SJSA1 (cell line): ENCODE measurements at regions not wholly inside any gene's neighbourhood (a gene's known extent, or its start where the extent isn't known, plus 50 kb on each side); places are given as distances from the start of the nearest gene placed in this dataset.

ENCODE experiments used
- DNase-seq, 2 experiments: peaks; one replicate each; pipeline ENCODE4 v3.0.0-alpha.2; 2015 to 2020; ENCODE audit warnings: low spot score in 2 of 2, low read depth in 1 of 2
- H3K27ac ChIP-seq: fragments of 250-450 bp; sonication (Bioruptor Pico); 2 replicates; pipeline ENCODE4 v1.5.1; 2020; ENCODE audit warnings: mild to moderate bottlenecking, moderate library complexity
- H3K27me3 ChIP-seq: fragments of 250-450 bp; sonication (Bioruptor Pico); replicated peaks from 2 replicates; pipeline ENCODE4 v1.5.1; 2020; ENCODE audit warnings: mild to moderate bottlenecking, moderate library complexity
- H3K36me3 ChIP-seq: fragments of 250-450 bp; sonication (Bioruptor Pico); 2 replicates; pipeline ENCODE4 v1.5.1; 2020; ENCODE audit warnings: mild to moderate bottlenecking
- H3K4me1 ChIP-seq: fragments of 250-450 bp; sonication (Bioruptor Pico); replicated peaks from 2 replicates; pipeline ENCODE4 v1.6.1; 2021; ENCODE audit warnings: mild to moderate bottlenecking
- H3K4me3 ChIP-seq: fragments of 250-450 bp; sonication (Bioruptor Pico); 2 replicates; pipeline ENCODE4 v1.5.1; 2020; ENCODE audit warnings: mild to moderate bottlenecking
- H3K9me3 ChIP-seq: fragments of 250-450 bp; sonication (Bioruptor Pico); replicated peaks from 2 replicates; pipeline ENCODE4 v1.5.1; 2020; ENCODE audit warnings: mild to moderate bottlenecking

GRCh38 chr12:67792185-67792584 lies 143.6 kb downstream of the DYRK2 start:
- H3K9me3 ChIP-seq = no peaks in the 10 kb centered on the region
- H3K4me1 ChIP-seq = no peaks in the 10 kb centered on the region
- no peak for DNase-seq
- H3K27ac ChIP-seq = no peak overlapping the region
- H3K4me3 ChIP-seq = no peak overlapping the region
- no peaks in the 10 kb centered on the region for H3K27me3 ChIP-seq
- H3K36me3 ChIP-seq = no peaks in the 10 kb centered on the region

DNA sequence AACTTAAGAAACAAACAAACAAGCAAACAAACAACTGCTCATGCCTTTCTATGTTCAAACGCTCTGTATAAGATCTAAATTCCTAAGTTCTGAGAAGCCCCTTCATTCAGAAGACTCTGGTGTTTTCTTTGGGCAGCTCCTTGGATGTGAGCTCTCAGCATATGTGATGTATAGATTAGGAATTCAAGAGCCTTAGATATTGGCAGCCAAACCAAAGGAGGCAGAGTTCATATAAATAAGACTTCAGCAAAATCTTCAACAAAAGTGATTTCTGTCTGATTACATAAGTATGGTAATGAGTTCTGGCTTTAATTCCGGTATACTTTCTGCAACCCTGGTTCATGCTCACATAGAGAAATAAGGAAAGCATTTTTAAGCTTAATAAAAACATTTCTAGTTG lies 145.6 kb downstream of the DYRK2 start:
- H3K9me3 ChIP-seq = no peaks in the 10 kb centered on the region
- H3K27me3 ChIP-seq = no peaks in the 10 kb centered on the region
- no peak for DNase-seq
- no peaks in the 10 kb centered on the region for H3K36me3 ChIP-seq
- H3K4me1 ChIP-seq = 0 out of 2 replicates have a peak, but pooled peaks cover under 1% of the 10 kb centered on the region
- H3K4me3 ChIP-seq = no peak overlapping the region
- no peak overlapping the region for H3K27ac ChIP-seq

DNA sequence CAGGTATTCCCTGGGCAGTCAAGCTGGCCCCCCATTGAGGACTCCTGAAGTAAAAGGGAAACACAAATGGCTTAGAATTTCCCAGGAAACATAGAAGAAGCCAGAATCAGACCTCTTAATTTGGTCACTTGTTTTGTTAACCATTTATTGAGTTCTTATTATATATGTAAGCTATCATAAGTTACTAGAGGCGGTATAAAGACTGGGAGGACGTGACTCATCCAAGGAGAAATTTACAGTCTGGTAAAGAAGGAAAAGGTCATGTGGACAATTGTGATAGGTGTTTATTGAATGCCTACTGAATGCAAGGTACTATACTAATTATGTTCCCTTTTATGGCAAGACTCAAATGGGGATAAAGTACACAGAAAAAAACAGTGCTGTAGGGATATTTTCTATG lies 146.7 kb downstream of the DYRK2 start:
- Histone ChIP-seq H3K27ac (no peak overlapping the region), H3K36me3 (no peaks in the 10 kb centered on the region), H3K27me3 (no peaks in the 10 kb centered on the region), H3K9me3 (no peaks in the 10 kb centered on the region), H3K4me3 (no peak overlapping the region), H3K4me1 (peaks cover 6% of the 10 kb centered on the region; the same call in 1 of the 2 replicates)
- DNase-seq = no peak

- Histone ChIP-seq H3K9me3 (no peaks in the 10 kb centered on the region), H3K27me3 (no peaks in the 10 kb centered on the region), H3K4me1 (peaks cover 6% of the 10 kb centered on the region; the same call in 1 of the 2 replicates), H3K36me3 (no peaks in the 10 kb centered on the region), H3K27ac (no peak overlapping the region), H3K4me3 (no peak overlapping the region)
- DNase-seq = no peak
Measured at GRCh38 chr12:67797185-67797741, 148.7 kb downstream of the DYRK2 start.

GRCh38 chr12:67797753-67798152 lies 149.2 kb downstream of the DYRK2 start:
- no peak for DNase-seq
- H3K36me3 ChIP-seq = no peaks in the 10 kb centered on the region
- peaks cover 6% of the 10 kb centered on the region; the same call in 1 of the 2 replicates for H3K4me1 ChIP-seq
- H3K27ac ChIP-seq = no peak overlapping the region
- no peaks in the 10 kb centered on the region for H3K27me3 ChIP-seq
- H3K9me3 ChIP-seq = no peaks in the 10 kb centered on the region
- no peak overlapping the region for H3K4me3 ChIP-seq

DNA sequence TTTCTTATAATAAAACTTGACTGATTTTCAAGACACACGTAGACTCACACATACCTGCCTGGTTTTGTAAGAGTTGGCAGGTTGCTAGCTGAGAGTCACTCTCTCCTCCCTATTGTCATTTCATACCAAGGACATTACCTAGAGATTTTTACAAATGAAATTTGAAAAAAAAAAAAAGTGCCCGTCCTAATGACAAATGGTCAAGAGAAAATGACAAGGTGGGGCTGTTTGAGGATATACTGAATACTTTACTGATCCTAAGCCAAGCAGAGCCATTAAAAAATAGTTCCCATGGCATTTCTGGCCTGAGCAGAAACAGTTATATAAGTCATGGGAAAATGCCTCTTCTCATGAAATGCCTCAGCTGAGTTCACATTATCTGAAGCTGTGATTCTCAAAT lies 150.2 kb downstream of the DYRK2 start:
- DNase-seq = no peak
- Histone ChIP-seq H3K27ac (no peak overlapping the region), H3K36me3 (no peaks in the 10 kb centered on the region), H3K4me1 (peaks cover 6% of the 10 kb centered on the region; the same call in 1 of the 2 replicates), H3K27me3 (no peaks in the 10 kb centered on the region), H3K9me3 (no peaks in the 10 kb centered on the region), H3K4me3 (no peak overlapping the region)

GRCh38 chr12:67802731-67803130 lies 154.2 kb downstream of the DYRK2 start:
- H3K4me1 ChIP-seq = peaks cover 6% of the 10 kb centered on the region; the same call in 1 of the 2 replicates
- H3K4me3 ChIP-seq = no peak overlapping the region
- H3K27ac ChIP-seq = no peak overlapping the region
- H3K27me3 ChIP-seq = no peaks in the 10 kb centered on the region
- no peaks in the 10 kb centered on the region for H3K36me3 ChIP-seq
- H3K9me3 ChIP-seq = no peaks in the 10 kb centered on the region
- no peak for DNase-seq

- Histone ChIP-seq H3K27ac (no peak overlapping the region), H3K36me3 (no peaks in the 10 kb centered on the region), H3K4me3 (no peak overlapping the region), H3K4me1 (peaks cover 6% of the 10 kb centered on the region; the same call in 1 of the 2 replicates), H3K27me3 (no peaks in the 10 kb centered on the region), H3K9me3 (no peaks in the 10 kb centered on the region)
- DNase-seq = no peak
Measured at GRCh38 chr12:67803278-67803993, 154.9 kb downstream of the DYRK2 start.

DNA sequence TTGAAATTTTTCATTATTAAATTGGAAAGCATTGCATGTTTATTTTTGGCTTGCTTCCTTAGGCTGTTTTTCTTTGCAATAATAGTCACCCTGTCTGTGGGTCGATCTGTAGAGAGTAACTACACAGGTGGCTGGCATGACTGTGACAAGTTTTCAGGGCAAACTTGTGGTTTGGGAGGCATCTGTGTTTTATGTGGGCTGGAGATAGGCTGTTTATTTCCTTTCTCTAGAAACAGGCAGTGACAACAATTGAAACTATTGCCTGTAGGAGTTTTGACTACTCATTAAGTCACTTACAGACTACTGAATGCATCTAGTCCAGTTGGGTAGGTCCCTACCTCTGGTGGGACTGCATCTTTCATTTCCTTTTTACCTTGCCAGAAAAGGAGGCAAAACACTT lies 155.6 kb downstream of the DYRK2 start:
- no peak for DNase-seq
- H3K9me3 ChIP-seq = no peaks in the 10 kb centered on the region
- no peaks in the 10 kb centered on the region for H3K36me3 ChIP-seq
- no peak overlapping the region for H3K27ac ChIP-seq
- H3K4me1 ChIP-seq = peaks cover 6% of the 10 kb centered on the region; the same call in 1 of the 2 replicates
- no peak overlapping the region for H3K4me3 ChIP-seq
- H3K27me3 ChIP-seq = no peaks in the 10 kb centered on the region

- Histone ChIP-seq H3K4me1 (peaks cover 5% of the 10 kb centered on the region; the same call in 1 of the 2 replicates), H3K27ac (no peak overlapping the region), H3K9me3 (0 out of 2 replicates have a peak, but pooled peaks cover 5% of the 10 kb centered on the region), H3K27me3 (no peaks in the 10 kb centered on the region), H3K36me3 (no peaks in the 10 kb centered on the region), H3K4me3 (no peak overlapping the region)
- no peak for DNase-seq
Measured at GRCh38 chr12:67807814-67808213, 159.3 kb downstream of the DYRK2 start.

DNA sequence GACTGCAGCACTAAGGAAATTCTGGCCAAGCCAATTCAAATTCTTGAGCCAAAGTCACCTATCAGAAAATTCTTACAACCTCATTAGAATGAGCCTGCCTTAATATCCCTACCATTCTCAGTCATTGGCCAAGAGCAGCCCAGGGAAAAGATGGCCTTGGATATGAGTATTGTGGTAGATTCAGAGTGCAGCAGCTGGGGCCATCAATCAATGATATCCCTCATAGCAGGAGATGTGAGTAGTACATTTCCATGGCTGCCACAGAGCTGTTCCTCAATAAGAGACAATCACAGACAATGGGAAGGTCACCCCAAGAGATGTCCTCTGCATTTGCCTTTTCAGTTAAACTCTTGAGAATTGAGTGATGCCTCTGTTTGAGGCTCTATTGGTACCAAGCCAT lies 161.6 kb downstream of the DYRK2 start:
- H3K9me3 ChIP-seq = peaks cover 7% of the 10 kb centered on the region
- no peaks in the 10 kb centered on the region for H3K27me3 ChIP-seq
- DNase-seq = no peak
- no peak overlapping the region for H3K4me3 ChIP-seq
- H3K36me3 ChIP-seq = no peaks in the 10 kb centered on the region
- H3K27ac ChIP-seq = no peak overlapping the region
- peaks cover 5% of the 10 kb centered on the region; the same call in 1 of the 2 replicates for H3K4me1 ChIP-seq

GRCh38 chr12:67811437-67812361 lies 163.2 kb downstream of the DYRK2 start:
- H3K36me3 ChIP-seq = no peaks in the 10 kb centered on the region
- H3K4me1 ChIP-seq = peaks cover 5% of the 10 kb centered on the region; the same call in 1 of the 2 replicates
- peaks cover 9% of the 10 kb centered on the region for H3K9me3 ChIP-seq
- H3K27ac ChIP-seq = no peak overlapping the region
- H3K4me3 ChIP-seq = no peak overlapping the region
- no peak for DNase-seq
- no peaks in the 10 kb centered on the region for H3K27me3 ChIP-seq

DNA sequence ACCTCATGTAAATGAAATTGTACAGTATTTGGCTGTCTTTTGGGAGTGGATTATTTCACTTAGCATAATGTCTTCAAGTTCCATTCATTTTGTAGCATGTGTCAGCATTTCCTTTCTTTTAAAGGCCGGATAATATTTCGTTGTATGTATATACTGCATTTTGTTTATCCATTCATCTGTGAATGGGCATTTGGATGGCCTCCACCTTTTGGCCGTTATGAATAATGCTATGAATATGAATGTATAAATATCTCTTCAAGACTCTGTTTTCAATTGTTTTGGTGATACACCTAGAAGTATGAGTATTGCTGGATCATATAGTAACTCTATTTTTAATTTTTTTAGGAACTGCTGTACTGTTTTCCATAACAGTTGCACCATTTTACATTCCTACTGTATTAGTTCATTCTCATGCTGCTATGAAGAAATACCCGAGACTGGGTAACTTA lies 164.9 kb downstream of the DYRK2 start:
- H3K4me1 ChIP-seq = peaks cover 5% of the 10 kb centered on the region; the same call in 1 of the 2 replicates
- H3K27ac ChIP-seq = no peak overlapping the region
- no peaks in the 10 kb centered on the region for H3K27me3 ChIP-seq
- H3K4me3 ChIP-seq = no peak overlapping the region
- peaks cover 9% of the 10 kb centered on the region for H3K9me3 ChIP-seq
- DNase-seq = no peak
- H3K36me3 ChIP-seq = no peaks in the 10 kb centered on the region
